ENCODE measurements at regions not wholly inside any gene's neighbourhood (a gene's known extent, or its start where the extent isn't known, plus 50 kb on each side); places are given as distances from the start of the nearest gene placed in this dataset.

- no peaks in the 10 kb centered on the region for H3K36me3 ChIP-seq (replicated peaks; ENCODE audit: control insufficient read depth, insufficient read depth, low read length)
- no peak overlapping the region for H3K4me3 ChIP-seq (ENCODE audit: insufficient read depth, low read depth, low read length)
- no peak for DNase-seq
Measured at GRCh38 chrX:30504309-30504708, 73.3 kb downstream of the TASL start.

GRCh38 chrX:30495468-30495867 lies 82.1 kb downstream of the TASL start:
- DNase-seq: no peak
- Histone ChIP-seq H3K36me3 (replicated peaks; ENCODE audit: control insufficient read depth, insufficient read depth, low read length) (no peaks in the 10 kb centered on the region), H3K27me3 (ENCODE audit: control insufficient read depth, insufficient read depth, low read length) (no peaks in the 10 kb centered on the region), H3K4me3 (ENCODE audit: insufficient read depth, low read depth, low read length) (no peak overlapping the region)

More at GRCh38 chrX:30504309-30504708, 73.3 kb downstream of the TASL start:
- H3K27me3 ChIP-seq (ENCODE audit: control insufficient read depth, insufficient read depth, low read length): no peaks in the 10 kb centered on the region

DNA sequence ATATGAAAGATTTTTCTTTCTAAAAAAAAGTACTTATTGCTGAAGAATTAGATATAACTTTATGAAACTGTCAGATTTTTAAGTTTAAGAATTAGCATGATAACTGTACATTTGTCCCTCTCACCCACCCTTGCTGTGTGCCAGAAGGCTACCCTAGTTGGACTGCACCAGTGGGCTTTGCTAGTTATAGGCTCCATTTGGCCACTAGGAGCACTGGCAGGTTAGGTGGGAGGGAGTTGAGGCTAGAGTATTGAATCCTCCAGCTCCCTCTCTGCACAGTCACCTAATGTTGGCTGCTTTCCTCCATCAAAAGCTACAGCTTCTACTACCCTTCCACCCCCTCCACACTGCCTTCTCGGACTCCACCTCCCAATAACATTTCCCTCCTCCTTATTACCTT lies 84.2 kb downstream of the TASL start:
- peak; percentile 6 for DNase-seq
- H3K27me3 ChIP-seq (ENCODE audit: control insufficient read depth, insufficient read depth, low read length): no peaks in the 10 kb centered on the region

GRCh38 chrX:30489323-30489722 lies 88.2 kb downstream of the TASL start:
- Histone ChIP-seq H3K27me3 (ENCODE audit: control insufficient read depth, insufficient read depth, low read length) (no peaks in the 10 kb centered on the region), H3K4me3 (ENCODE audit: insufficient read depth, low read depth, low read length) (no peak overlapping the region), H3K36me3 (replicated peaks; ENCODE audit: control insufficient read depth, insufficient read depth, low read length) (no peaks in the 10 kb centered on the region)
- peak; percentile 18 for DNase-seq

More for the DNA sequence above, 84.2 kb downstream of the TASL start:
- H3K36me3 ChIP-seq (replicated peaks; ENCODE audit: control insufficient read depth, insufficient read depth, low read length): no peaks in the 10 kb centered on the region
- H3K4me3 ChIP-seq (ENCODE audit: insufficient read depth, low read depth, low read length): no peak overlapping the region

DNA sequence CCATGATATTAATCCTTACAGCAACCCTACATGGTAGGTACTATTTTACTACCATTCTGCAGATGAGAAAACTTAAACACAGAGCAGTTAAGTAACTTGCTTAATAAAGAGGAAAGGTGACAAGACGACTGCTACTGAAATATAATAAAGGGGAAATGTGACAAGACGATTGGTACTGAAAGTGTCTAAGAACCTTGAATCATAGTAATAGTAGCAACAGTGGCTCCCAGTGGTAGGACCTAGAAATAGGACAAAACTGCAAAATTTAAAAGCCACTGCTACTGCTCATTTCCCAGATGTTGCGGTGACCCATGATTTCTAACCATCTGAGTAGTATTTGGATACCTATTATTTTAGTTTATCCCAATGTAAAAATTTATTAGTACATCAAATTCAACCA lies 89.5 kb downstream of the TASL start:
- Histone ChIP-seq H3K36me3 (replicated peaks; ENCODE audit: control insufficient read depth, insufficient read depth, low read length) (no peaks in the 10 kb centered on the region), H3K4me3 (ENCODE audit: insufficient read depth, low read depth, low read length) (no peak overlapping the region), H3K27me3 (ENCODE audit: control insufficient read depth, insufficient read depth, low read length) (no peaks in the 10 kb centered on the region)
- peak; percentile 33 for DNase-seq

GRCh38 chrX:30483996-30484395 lies 93.6 kb downstream of the TASL start:
- H3K36me3 ChIP-seq (replicated peaks; ENCODE audit: control insufficient read depth, insufficient read depth, low read length): no peaks in the 10 kb centered on the region
- no peak overlapping the region for H3K4me3 ChIP-seq (ENCODE audit: insufficient read depth, low read depth, low read length)
- H3K27me3 ChIP-seq (ENCODE audit: control insufficient read depth, insufficient read depth, low read length): no peaks in the 10 kb centered on the region
- DNase-seq: no peak

DNA sequence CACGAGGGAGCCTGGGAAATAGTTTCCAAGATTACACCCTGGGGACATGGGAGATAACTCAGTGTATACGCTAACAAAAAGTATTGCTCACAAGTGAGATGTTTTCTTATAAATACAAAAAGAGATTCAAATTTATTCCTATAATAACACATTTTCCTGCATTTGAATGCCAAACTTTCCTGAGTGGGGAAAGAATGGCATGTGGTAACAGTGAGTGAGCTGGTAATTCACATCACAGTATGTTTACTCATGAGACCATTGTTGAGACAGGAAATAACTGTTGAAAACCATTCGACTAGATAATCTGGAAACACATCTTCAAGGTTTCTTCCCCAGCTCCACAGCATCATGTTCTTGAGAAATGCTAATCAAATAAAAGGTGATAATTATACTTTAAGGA lies 109.1 kb downstream of the TASL start:
- H3K4me3 ChIP-seq (ENCODE audit: insufficient read depth, low read depth, low read length): no peak overlapping the region
- no peak for DNase-seq
- no peaks in the 10 kb centered on the region for H3K27me3 ChIP-seq (ENCODE audit: control insufficient read depth, insufficient read depth, low read length)
- no peaks in the 10 kb centered on the region for H3K36me3 ChIP-seq (replicated peaks; ENCODE audit: control insufficient read depth, insufficient read depth, low read length)

Data from H7 (cell line).